Neutrophil (primary cell): ENCODE measurements at regions not wholly inside any gene's neighbourhood (a gene's known extent, or its start where the extent isn't known, plus 50 kb on each side); places are given as distances from the start of the nearest gene placed in this dataset.

Source experiments
- H3K27ac ChIP-seq: fragments of 200-600 bp; sonication (generic); 2 replicates; pipeline ENCODE4 v1.5.1; 2016; ENCODE audit warnings: mild to moderate bottlenecking, moderate library complexity
- H3K27me3 ChIP-seq: fragments of 200-600 bp; sonication (generic); 2 replicates; pipeline ENCODE4 v1.6.0; 2016; ENCODE audit warnings: mild to moderate bottlenecking
- H3K36me3 ChIP-seq: fragments of 200-600 bp; sonication (generic); 2 replicates; pipeline ENCODE4 v1.5.1; 2017
- H3K4me1 ChIP-seq, 2 experiments: fragments of 200-600 bp in 1 of 2; sonication (generic) in 1 of 2; 1 replicate in 1 of 2; 2 replicates in 1 of 2; pipeline versions ENCODE4 v1.5.1 to v1.6.1; 2013 to 2016; ENCODE audit warnings: low read depth in 1 of 2, low read length in 1 of 2, mild to moderate bottlenecking in 1 of 2, moderate library complexity in 1 of 2; ENCODE audit not compliant: control insufficient read depth in 1 of 2, insufficient read depth in 1 of 2
- H3K4me3 ChIP-seq, 2 experiments: fragments of 200-600 bp in 1 of 2; sonication (generic) in 1 of 2; 1 replicate in 1 of 2; 2 replicates in 1 of 2; pipeline ENCODE4 v1.5.1; 2013 to 2016; ENCODE audit warnings: low read depth in 1 of 2, low read length in 1 of 2, mild to moderate bottlenecking in 1 of 2, moderate library complexity in 1 of 2
- H3K9me3 ChIP-seq: fragments of 200-600 bp; sonication (generic); 2 replicates; pipeline ENCODE4 v1.5.1; 2016
- CTCF ChIP-seq: fragments of 200-600 bp; sonication (generic); IDR thresholded peaks from 2 replicates; pipeline ENCODE4 v1.5.1; 2016; ENCODE audit warnings: antibody characterized with exemption

- no peak for TF ChIP-seq CTCF
- Histone ChIP-seq H3K9me3 (no peaks in the 10 kb centered on the region), H3K36me3 (no peaks in the 10 kb centered on the region), H3K4me3 (no peak overlapping the region), H3K4me1 (no peaks in the 10 kb centered on the region), H3K27me3 (no peaks in the 10 kb centered on the region), H3K27ac (no peak overlapping the region)
Measured at GRCh38 chr18:38698088-38698487, 1132.5 kb upstream of the CELF4 start.

DNA sequence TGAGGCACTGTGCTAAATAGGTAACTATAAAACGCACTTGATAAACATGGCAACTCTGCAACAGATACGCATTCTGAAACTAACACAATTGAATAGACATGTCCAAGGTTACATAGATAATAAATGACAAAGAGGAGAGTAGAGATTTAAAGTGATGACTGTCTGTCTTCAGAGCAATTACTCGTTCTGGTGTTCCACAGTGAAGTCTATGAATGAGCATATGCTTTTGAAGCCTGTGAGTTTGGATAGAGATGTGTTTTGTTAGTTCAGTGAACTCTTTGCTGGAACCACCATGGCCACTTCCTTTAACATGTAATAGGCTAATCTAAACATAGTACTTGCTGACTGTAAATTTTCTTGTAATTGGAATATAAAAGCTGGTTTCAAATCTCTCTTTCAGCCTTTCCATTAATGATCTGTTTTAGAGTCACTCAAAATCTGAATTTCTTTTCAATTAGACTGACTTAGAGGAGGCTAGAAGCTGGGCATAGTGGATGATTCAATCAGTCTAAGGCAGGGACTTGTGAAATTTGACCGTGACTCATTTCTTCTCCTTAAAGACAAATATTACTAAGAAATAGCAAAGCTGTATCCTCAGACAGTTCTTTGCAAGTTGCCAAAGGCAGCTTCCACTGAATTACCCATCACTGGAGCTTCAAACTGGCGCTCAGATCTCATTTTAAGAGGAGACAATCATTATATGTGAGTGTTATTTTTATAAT is 1130.1 kb upstream of the CELF4 start:
- TF ChIP-seq CTCF: no peak
- Histone ChIP-seq H3K4me1 (no peaks in the 10 kb centered on the region), H3K27ac (no peak overlapping the region)

DNA sequence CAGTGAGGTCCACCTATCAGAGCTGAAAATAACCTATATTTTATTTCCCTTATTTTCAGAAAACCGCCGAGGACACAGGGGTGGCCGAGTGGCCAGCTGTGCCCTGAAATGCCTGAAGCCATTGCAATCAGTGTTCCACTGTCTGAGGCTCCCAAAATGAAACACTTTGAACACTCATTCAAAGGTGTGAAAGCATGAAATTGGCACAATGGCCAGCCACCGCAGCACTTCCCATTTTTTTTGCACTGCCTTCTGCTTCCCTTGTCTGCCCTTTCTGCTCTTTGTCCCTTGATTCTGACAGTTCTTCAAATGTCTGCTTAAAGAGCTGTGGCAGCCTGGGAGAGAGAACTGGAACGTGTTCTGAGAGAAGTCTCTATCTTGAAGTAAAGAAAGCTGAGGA is 1127.5 kb upstream of the CELF4 start:
- H3K27ac ChIP-seq: no peak overlapping the region
- H3K27me3 ChIP-seq: no peaks in the 10 kb centered on the region
- H3K4me3 ChIP-seq: no peak overlapping the region
- H3K4me1 ChIP-seq: no peaks in the 10 kb centered on the region
- no peaks in the 10 kb centered on the region for H3K36me3 ChIP-seq
- no peak for TF ChIP-seq CTCF
- no peaks in the 10 kb centered on the region for H3K9me3 ChIP-seq

More for the DNA sequence above, 1130.1 kb upstream of the CELF4 start:
- Histone ChIP-seq H3K36me3 (no peaks in the 10 kb centered on the region), H3K9me3 (no peaks in the 10 kb centered on the region), H3K27me3 (no peaks in the 10 kb centered on the region), H3K4me3 (no peak overlapping the region)

DNA sequence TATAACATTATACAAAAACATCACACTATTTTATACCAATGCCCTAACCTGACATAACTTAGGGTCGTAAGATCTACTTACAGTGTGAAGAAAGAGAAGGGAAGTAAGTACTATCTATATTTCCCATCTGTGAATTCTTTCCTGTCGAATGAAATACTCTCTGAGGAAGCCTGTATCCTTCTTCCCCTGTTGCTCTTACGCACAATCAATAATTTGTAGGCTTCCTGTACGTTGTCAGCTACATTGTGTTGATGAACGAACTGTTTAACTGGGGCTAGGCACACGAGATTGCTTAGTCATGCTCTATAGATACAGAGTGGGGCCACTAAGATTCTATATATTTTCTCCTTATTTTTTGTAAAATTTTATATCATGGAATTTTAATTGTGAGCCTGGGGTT is 1125.0 kb upstream of the CELF4 start:
- H3K4me3 ChIP-seq: no peak overlapping the region
- no peaks in the 10 kb centered on the region for H3K36me3 ChIP-seq
- no peaks in the 10 kb centered on the region for H3K4me1 ChIP-seq
- H3K27me3 ChIP-seq: no peaks in the 10 kb centered on the region
- no peak overlapping the region for H3K27ac ChIP-seq
- TF ChIP-seq CTCF: no peak
- no peaks in the 10 kb centered on the region for H3K9me3 ChIP-seq

GRCh38 chr18:38688416-38688815 is 1122.8 kb upstream of the CELF4 start:
- no peaks in the 10 kb centered on the region for H3K36me3 ChIP-seq
- no peaks in the 10 kb centered on the region for H3K27me3 ChIP-seq
- no peak overlapping the region for H3K4me3 ChIP-seq
- no peak for TF ChIP-seq CTCF
- H3K9me3 ChIP-seq: no peaks in the 10 kb centered on the region
- H3K27ac ChIP-seq: no peak overlapping the region
- no peaks in the 10 kb centered on the region for H3K4me1 ChIP-seq
